ENCODE measurements at regions not wholly inside any gene's neighbourhood (a gene's known extent, or its start where the extent isn't known, plus 50 kb on each side); places are given as distances from the start of the nearest gene placed in this dataset.

- TF ChIP-seq CHCHD3 (CRISPR knock-in tag; IDR thresholded peaks at IDR 0.05) = no peak; the same call in 1 of the 2 replicates
- TF ChIP-seq TSC22D2 (CRISPR knock-in tag; IDR thresholded peaks at IDR 0.05; ENCODE audit: borderline replicate concordance) = 0 out of 2 replicates have a peak, but pooled peaks have one; percentile 25
- TF ChIP-seq CTCF (CRISPR knock-in tag; IDR thresholded peaks at IDR 0.05) = peak; percentile 80
- TF ChIP-seq XRCC5 (optimal IDR thresholded peaks at IDR 0.05; ENCODE audit: low read length) = peak; percentile 60
- peak; percentile 79; the same call in 1 of the 2 replicates for TF ChIP-seq ZNF678 (CRISPR knock-in tag; IDR thresholded peaks at IDR 0.05)
- TF ChIP-seq FOXO4 (CRISPR knock-in tag; conservative IDR thresholded peaks at IDR 0.05) = no peak
- no peak; the same call in 1 of the 2 replicates for TF ChIP-seq ZNF607 (CRISPR knock-in tag; IDR thresholded peaks at IDR 0.05; ENCODE audit: borderline replicate concordance)
- no peak; the same call in 1 of the 2 replicates for TF ChIP-seq ZBTB38 (CRISPR knock-in tag; IDR thresholded peaks at IDR 0.05)
- TF ChIP-seq SOX6 (IDR thresholded peaks at IDR 0.05) = no peak
- peak; percentile 80 for TF ChIP-seq SOX6 (CRISPR knock-in tag; IDR thresholded peaks at IDR 0.05)
- TF ChIP-seq TCF12 (IDR thresholded peaks at IDR 0.05) = no peak
- peak; percentile 87 for TF ChIP-seq TCF12 (CRISPR knock-in tag; IDR thresholded peaks at IDR 0.05)
- TF ChIP-seq TEAD3 (CRISPR knock-in tag; optimal IDR thresholded peaks at IDR 0.05; ENCODE audit: borderline replicate concordance) = peak; percentile 73
- 0 out of 2 replicates have a peak, but pooled peaks have one; percentile 18 for TF ChIP-seq KDM1A (CRISPR knock-in tag; IDR thresholded peaks at IDR 0.05)
- TF ChIP-seq ZNF18 (CRISPR knock-in tag; IDR thresholded peaks at IDR 0.05; ENCODE audit: insufficient replicate concordance) = no peak
- no peak for TF ChIP-seq THAP8 (CRISPR knock-in tag; IDR thresholded peaks at IDR 0.05; ENCODE audit: borderline replicate concordance)
- no peak for TF ChIP-seq MTF2 (CRISPR knock-in tag; IDR thresholded peaks at IDR 0.05; ENCODE audit: borderline replicate concordance)
- TF ChIP-seq AKNA (CRISPR knock-in tag; IDR thresholded peaks at IDR 0.05; ENCODE audit: borderline replicate concordance) = no peak
Measured at GRCh38 chr2:20525041-20526035, 78.5 kb downstream of the RHOB start (continued).

All from HepG2 (cell line).